Lung (tissue), 11 donors: ENCODE measurements at regions not wholly inside any gene's neighbourhood (a gene's known extent, or its start where the extent isn't known, plus 50 kb on each side); places are given as distances from the start of the nearest gene placed in this dataset.
"Not testable (repeated sequence)": the region's sequence is repeated elsewhere in the genome, so short reads cannot be mapped to it uniquely, and the experiment has no call there.

Experiments
- ATAC-seq: fragments of 200-7000 bp; cut with Tn5 transposase; one replicate; pipeline ENCODE4 v1.9.1; 2020; ENCODE audit warnings: moderate number of reproducible peaks; ENCODE audit not compliant: insufficient read depth, low FRiP score
- DNase-seq, 3 donors: peaks; one replicate each; pipeline ENCODE4 v3.0.0-alpha.2; 2013 to 2017
- H3K27ac ChIP-seq, 2 donors: one replicate each; pipeline ENCODE4 v1.5.1; 2013; ENCODE audit warnings: mild to moderate bottlenecking in 2 of 2, moderate library complexity in 2 of 2, control low read depth in 1 of 2, inconsistent platforms in 1 of 2, low read depth in 1 of 2, low read length in 1 of 2
- H3K27me3 ChIP-seq, 3 donors: one replicate each; pipeline ENCODE4 v1.5.1; 2013; ENCODE audit warnings: low read length in 2 of 3; ENCODE audit not compliant: control insufficient read depth in 3 of 3, insufficient read depth in 3 of 3
- H3K36me3 ChIP-seq, 4 donors: one replicate each; pipeline ENCODE4 v1.5.1; 2013; ENCODE audit warnings: low read length in 4 of 4, mild to moderate bottlenecking in 1 of 4, moderate library complexity in 1 of 4; ENCODE audit not compliant: control insufficient read depth in 4 of 4, insufficient read depth in 4 of 4
- H3K4me1 ChIP-seq, 5 donors: one replicate each; pipeline ENCODE4 v1.5.1; 2013; ENCODE audit warnings: low read length in 5 of 5, mild to moderate bottlenecking in 2 of 5, moderate library complexity in 1 of 5; ENCODE audit not compliant: control insufficient read depth in 5 of 5, insufficient read depth in 5 of 5
- H3K4me3 ChIP-seq: one replicate; pipeline ENCODE4 v1.5.1; 2013; ENCODE audit warnings: mild to moderate bottlenecking, control low read depth, moderate library complexity
- H3K9ac ChIP-seq, 2 donors: one replicate each; pipeline ENCODE4 v1.5.1; 2013; ENCODE audit warnings: low read length in 2 of 2, control low read depth in 1 of 2; ENCODE audit not compliant: insufficient read depth in 1 of 2
- H3K9me3 ChIP-seq, 4 donors: one replicate each; pipeline ENCODE4 v1.5.1; 2013; ENCODE audit warnings: low read length in 3 of 4, mild to moderate bottlenecking in 1 of 4, moderate library complexity in 1 of 4; ENCODE audit not compliant: control insufficient read depth in 4 of 4, insufficient read depth in 3 of 4
- WGBS, 2 donors: extraction: QIAGEN DNeasy Blood & Tissue Kit; methylation state at CpG; one replicate each; pipeline ENCODE4 v1.1.7; 2013; 5-methylcytosine and 5-hydroxymethylcytosine counted together
- TF ChIP-seq, protein P1 (sequence below): IDR thresholded peaks from 2 replicates; pipeline ENCODE4 v1.5.1; 2012; ENCODE audit warnings: mild to moderate bottlenecking; ENCODE audit errors: control extremely low read depth, extremely low read depth
- donor health status: control.
- donor health status: control.
- donor health status: Bipolar disorder and iron deficiency.
- donor health status: healthy.
- donor health status: DM: yes; HTN: yes; CAD: no.

DNA sequence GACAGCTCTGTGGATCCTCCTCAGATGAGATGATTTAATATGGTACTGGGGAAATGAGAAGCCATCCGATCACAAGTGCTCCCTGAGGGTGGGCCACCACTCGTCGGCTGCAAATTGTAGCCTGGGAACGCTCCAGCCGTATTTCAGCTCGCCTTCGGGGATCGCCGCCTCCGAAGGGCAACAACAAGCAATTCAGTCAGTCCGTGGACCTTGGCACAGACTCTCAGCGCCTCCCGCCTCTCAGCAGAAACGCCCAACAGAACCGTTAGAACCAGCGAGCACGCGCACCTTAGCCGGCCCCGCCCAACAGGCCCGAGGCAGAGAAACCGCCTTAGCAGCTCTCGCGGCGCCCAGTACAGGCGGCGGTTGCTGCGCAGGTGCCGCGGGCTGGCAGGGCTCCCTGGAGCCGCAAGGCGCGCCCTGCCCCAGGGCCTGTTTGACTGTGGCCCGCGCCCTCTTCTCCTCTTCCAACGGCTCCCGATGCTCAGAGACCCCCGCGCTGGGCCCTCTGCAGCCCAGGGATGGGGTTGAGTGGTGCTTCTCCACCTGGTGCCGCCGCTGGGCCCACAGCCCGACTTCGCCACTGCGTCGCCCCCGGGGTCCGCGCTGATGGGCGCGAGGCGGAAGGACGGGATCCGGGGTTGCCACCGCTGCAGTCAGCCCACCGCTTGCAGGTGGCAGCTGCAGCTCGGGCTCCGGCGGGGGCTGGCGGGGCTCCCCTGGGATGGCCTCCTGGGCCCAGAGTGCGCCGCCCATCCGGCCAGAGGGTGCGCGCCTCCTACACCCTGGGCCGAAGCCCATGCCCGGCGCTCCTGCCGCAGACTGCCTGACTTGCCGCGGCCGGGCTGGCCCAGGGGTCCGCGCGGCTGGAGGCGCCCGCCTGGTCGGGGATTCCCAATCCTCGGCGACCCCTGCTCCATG, 77.9 kb upstream of the PABPC3 start:
- not testable (repeated sequence) for H3K36me3 ChIP-seq, H3K4me3 ChIP-seq, H3K4me1 ChIP-seq, H3K9me3 ChIP-seq, H3K27ac ChIP-seq, H3K9ac ChIP-seq, ATAC-seq
- 2% methylated on average over 59 to 79 of the region's 79 CpGs for WGBS, 2 donors
- peak; percentile 4 to 40 (median 34) for DNase-seq
- peaks cover 3 to 35% (median 17%) of the 10 kb centered on the region in 3 donors for H3K27me3 ChIP-seq

DNA sequence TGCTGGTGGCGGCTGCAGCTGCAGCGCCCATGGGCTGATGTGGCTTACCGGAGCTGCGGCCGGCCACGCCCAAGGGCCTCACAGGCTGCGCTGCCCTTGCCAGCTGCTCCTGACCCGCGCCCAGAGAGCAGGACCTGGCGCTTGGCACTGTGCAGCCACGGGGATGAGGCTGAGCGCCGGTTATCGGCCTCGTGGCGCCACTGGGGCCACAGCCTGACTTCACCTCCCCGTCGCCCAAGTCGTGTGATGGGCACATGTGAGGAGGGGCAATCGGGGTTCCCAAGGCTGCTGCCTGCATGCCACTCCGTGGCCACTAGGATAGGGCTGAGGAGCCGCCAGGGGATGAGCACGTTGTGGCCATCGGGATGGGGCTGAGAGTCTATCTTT, 77.2 kb upstream of the PABPC3 start:
- ATAC-seq (no peak), DNase-seq (no peak)
- TF ChIP-seq, protein P1, sequence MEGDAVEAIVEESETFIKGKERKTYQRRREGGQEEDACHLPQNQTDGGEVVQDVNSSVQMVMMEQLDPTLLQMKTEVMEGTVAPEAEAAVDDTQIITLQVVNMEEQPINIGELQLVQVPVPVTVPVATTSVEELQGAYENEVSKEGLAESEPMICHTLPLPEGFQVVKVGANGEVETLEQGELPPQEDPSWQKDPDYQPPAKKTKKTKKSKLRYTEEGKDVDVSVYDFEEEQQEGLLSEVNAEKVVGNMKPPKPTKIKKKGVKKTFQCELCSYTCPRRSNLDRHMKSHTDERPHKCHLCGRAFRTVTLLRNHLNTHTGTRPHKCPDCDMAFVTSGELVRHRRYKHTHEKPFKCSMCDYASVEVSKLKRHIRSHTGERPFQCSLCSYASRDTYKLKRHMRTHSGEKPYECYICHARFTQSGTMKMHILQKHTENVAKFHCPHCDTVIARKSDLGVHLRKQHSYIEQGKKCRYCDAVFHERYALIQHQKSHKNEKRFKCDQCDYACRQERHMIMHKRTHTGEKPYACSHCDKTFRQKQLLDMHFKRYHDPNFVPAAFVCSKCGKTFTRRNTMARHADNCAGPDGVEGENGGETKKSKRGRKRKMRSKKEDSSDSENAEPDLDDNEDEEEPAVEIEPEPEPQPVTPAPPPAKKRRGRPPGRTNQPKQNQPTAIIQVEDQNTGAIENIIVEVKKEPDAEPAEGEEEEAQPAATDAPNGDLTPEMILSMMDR = no peak
- 5 to 6% methylated on average over 22 to 24 of the region's 24 CpGs for WGBS, 2 donors
- H3K4me1 ChIP-seq = peaks cover 0 to 7% (median 0%) of the 10 kb centered on the region in 5 donors
- H3K9me3 ChIP-seq = peaks cover 0 to 2% (median 0%) of the 10 kb centered on the region in 4 donors
- H3K9ac ChIP-seq = no peak overlapping the region
- no peak overlapping the region for H3K27ac ChIP-seq
- H3K36me3 ChIP-seq = no peaks in the 10 kb centered on the region
- peaks cover 3 to 35% (median 17%) of the 10 kb centered on the region in 3 donors for H3K27me3 ChIP-seq
- no peak overlapping the region for H3K4me3 ChIP-seq

DNA sequence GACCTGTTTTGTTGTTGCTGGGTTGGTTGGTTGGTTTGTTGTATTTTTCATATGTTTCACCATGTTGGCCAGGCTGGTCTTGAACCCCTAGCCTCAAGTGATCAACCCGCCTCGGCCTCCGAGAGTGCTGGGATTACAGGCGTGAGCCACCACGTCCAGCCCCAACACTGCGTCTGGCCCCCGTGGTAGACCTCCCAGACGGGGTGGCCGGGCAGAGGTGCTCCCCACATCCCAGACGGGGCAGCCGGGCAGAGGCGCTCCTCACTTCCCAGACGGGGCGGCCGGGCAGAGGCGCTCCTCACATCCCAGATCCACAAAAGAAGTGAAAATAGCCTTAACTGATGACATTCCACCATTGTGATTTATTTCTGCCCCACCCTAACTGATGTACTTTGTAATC, 76.2 kb upstream of the PABPC3 start:
- not testable (repeated sequence) for H3K4me3 ChIP-seq, DNase-seq, H3K36me3 ChIP-seq, H3K9me3 ChIP-seq, H3K4me1 ChIP-seq, H3K9ac ChIP-seq, H3K27ac ChIP-seq, ATAC-seq
- peaks cover 3 to 33% (median 17%) of the 10 kb centered on the region in 3 donors for H3K27me3 ChIP-seq
- 95 to 97% methylated on average over 16 of the region's 16 CpGs for WGBS, 2 donors

DNA sequence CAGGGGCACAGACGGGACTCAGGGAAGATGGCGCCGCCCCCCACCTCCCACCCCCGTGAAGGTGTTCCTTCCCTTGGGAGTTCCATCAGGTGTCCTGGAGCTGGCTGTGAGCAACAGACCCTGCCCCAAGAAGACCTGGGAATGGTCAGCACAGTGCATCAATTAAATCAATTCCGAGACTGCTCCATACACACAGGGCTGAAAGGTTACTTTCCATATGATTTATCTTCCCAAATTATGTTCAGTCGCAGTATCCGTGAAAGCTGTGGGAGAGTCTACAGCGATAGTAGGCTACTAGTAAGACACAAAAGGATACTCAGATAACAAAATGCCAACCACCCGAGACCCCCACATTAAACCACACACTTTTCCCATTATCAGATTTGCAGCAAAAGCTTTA, 71.8 kb upstream of the PABPC3 start:
- H3K9me3 ChIP-seq = peaks cover 0 to 2% (median 0%) of the 10 kb centered on the region in 4 donors
- TF ChIP-seq, protein P1 = no peak
- H3K4me3 ChIP-seq = no peak overlapping the region
- H3K27ac ChIP-seq = no peak overlapping the region
- H3K36me3 ChIP-seq = no peaks in the 10 kb centered on the region
- no peaks in the 10 kb centered on the region for H3K4me1 ChIP-seq
- WGBS, 2 donors = 72 to 87% methylated on average over 9 of the region's 9 CpGs
- no peak for ATAC-seq
- H3K9ac ChIP-seq = no peak overlapping the region
- no peak for DNase-seq
- H3K27me3 ChIP-seq = peaks cover 0 to 18% (median 10%) of the 10 kb centered on the region in 3 donors
